ENCODE measurements at regions not wholly inside any gene's neighbourhood (a gene's known extent, or its start where the extent isn't known, plus 50 kb on each side); places are given as distances from the start of the nearest gene placed in this dataset.

- TF ChIP-seq CTCF (IDR thresholded peaks at IDR 0.05) (no peak), AFF4 (CRISPR knock-in tag; IDR thresholded peaks at IDR 0.05; ENCODE audit: borderline replicate concordance) (no peak), ELF4 (CRISPR knock-in tag; IDR thresholded peaks at IDR 0.05; ENCODE audit: low read depth) (no peak), PRDM15 (CRISPR knock-in tag; IDR thresholded peaks at IDR 0.05) (no peak), IRF2 (CRISPR knock-in tag; IDR thresholded peaks at IDR 0.05; ENCODE audit: borderline replicate concordance, low read depth) (no peak), ATF3 (CRISPR knock-in tag; conservative IDR thresholded peaks at IDR 0.05) (no peak)
- TF ChIP-seq, protein P1, sequence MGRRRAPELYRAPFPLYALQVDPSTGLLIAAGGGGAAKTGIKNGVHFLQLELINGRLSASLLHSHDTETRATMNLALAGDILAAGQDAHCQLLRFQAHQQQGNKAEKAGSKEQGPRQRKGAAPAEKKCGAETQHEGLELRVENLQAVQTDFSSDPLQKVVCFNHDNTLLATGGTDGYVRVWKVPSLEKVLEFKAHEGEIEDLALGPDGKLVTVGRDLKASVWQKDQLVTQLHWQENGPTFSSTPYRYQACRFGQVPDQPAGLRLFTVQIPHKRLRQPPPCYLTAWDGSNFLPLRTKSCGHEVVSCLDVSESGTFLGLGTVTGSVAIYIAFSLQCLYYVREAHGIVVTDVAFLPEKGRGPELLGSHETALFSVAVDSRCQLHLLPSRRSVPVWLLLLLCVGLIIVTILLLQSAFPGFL (CRISPR knock-in tag; IDR thresholded peaks at IDR 0.05; ENCODE audit: borderline replicate concordance): no peak
- TF ChIP-seq, protein P2, sequence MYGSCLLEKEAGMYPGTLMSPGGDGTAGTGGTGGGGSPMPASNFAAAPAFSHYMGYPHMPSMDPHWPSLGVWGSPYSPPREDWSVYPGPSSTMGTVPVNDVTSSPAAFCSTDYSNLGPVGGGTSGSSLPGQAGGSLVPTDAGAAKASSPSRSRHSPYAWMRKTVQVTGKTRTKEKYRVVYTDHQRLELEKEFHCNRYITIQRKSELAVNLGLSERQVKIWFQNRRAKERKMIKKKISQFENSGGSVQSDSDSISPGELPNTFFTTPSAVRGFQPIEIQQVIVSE (CRISPR knock-in tag; IDR thresholded peaks at IDR 0.05; ENCODE audit: borderline replicate concordance): no peak
Measured at GRCh38 chr16:89038811-89039735, 54.6 kb upstream of the ACSF3 start.
